GM12864 (cell line): ENCODE measurements at regions not wholly inside any gene's neighbourhood (a gene's known extent, or its start where the extent isn't known, plus 50 kb on each side); places are given as distances from the start of the nearest gene placed in this dataset.
"Not testable (repeated sequence)": the region's sequence is repeated elsewhere in the genome, so short reads cannot be mapped to it uniquely, and the experiment has no call there.

ENCODE experiments used
- DNase-seq: peaks from one replicate; pipeline ENCODE4 v3.0.0-alpha.2; 2011; ENCODE audit warnings: low read depth
- H3K4me3 ChIP-seq: 2 replicates; pipeline ENCODE4 v1.5.1; 2011; ENCODE audit warnings: mild to moderate bottlenecking, low read depth, low read length, control low read depth
- CTCF ChIP-seq: IDR thresholded peaks from 2 replicates; pipeline ENCODE4 v1.5.1; 2011; ENCODE audit warnings: low read depth, mild to moderate bottlenecking, moderate library complexity, low read length, control low read depth, inconsistent platforms; ENCODE audit errors: missing control alignments

- H3K4me3 ChIP-seq, result no peak overlapping the region
- no peak for TF ChIP-seq CTCF
- no peak for DNase-seq
Measured at GRCh38 chr18:42508683-42509296, 553.8 kb downstream of the PIK3C3 start.

GRCh38 chr18:42509750-42510415 lies 554.8 kb downstream of the PIK3C3 start:
- no peak overlapping the region for H3K4me3 ChIP-seq
- no peak for DNase-seq
- no peak for TF ChIP-seq CTCF

- no peak overlapping the region for H3K4me3 ChIP-seq
- TF ChIP-seq CTCF, result no peak
- DNase-seq, result no peak
Measured at GRCh38 chr18:42510540-42510939, 555.5 kb downstream of the PIK3C3 start.

- DNase-seq, result no peak
- H3K4me3 ChIP-seq, result no peak overlapping the region
- TF ChIP-seq CTCF, result no peak
Measured at GRCh38 chr18:42513441-42513840, 558.4 kb downstream of the PIK3C3 start.

- DNase-seq, result no peak
- no peak overlapping the region for H3K4me3 ChIP-seq
- no peak for TF ChIP-seq CTCF
Measured at GRCh38 chr18:42514512-42514911, 559.5 kb downstream of the PIK3C3 start.

GRCh38 chr18:42517896-42518295 lies 562.9 kb downstream of the PIK3C3 start:
- no peak for TF ChIP-seq CTCF
- H3K4me3 ChIP-seq, result no peak overlapping the region
- no peak for DNase-seq

GRCh38 chr18:42518331-42518730 lies 563.3 kb downstream of the PIK3C3 start:
- not testable (repeated sequence) for H3K4me3 ChIP-seq, DNase-seq
